GM23248 (cell line): ENCODE measurements at regions not wholly inside any gene's neighbourhood (a gene's known extent, or its start where the extent isn't known, plus 50 kb on each side); places are given as distances from the start of the nearest gene placed in this dataset.
A peak's percentile ranks its signal among the peaks of the same experiment; 100 is the strongest.

Source experiments
- DNase-seq: peaks from one replicate; pipeline ENCODE4 v3.0.0-alpha.2; 2015
- H2AFZ ChIP-seq: fragments of 200-600 bp; sonication (generic); 2 replicates; pipeline ENCODE4 v1.6.1; 2016; ENCODE audit warnings: antibody characterized with exemption
- H3F3A ChIP-seq: fragments of 200-600 bp; sonication (generic); 2 replicates; pipeline ENCODE4 v1.6.1; 2016; ENCODE audit warnings: mild to moderate bottlenecking, antibody characterized with exemption, mixed run types; ENCODE audit not compliant: insufficient read depth
- H3K27ac ChIP-seq: fragments of 200-600 bp; sonication (generic); 2 replicates; pipeline ENCODE4 v1.5.1; 2016; ENCODE audit warnings: mild to moderate bottlenecking
- H3K27me3 ChIP-seq: fragments of 200-600 bp; sonication (generic); replicated peaks from 2 replicates; pipeline ENCODE4 v1.6.1; 2016; ENCODE audit warnings: mild to moderate bottlenecking; ENCODE audit not compliant: insufficient read depth
- H3K36me3 ChIP-seq: fragments of 200-600 bp; sonication (generic); 2 replicates; pipeline ENCODE4 v1.6.1; 2016; ENCODE audit warnings: low read depth, mild to moderate bottlenecking
- H3K4me1 ChIP-seq: fragments of 200-600 bp; sonication (generic); 2 replicates; pipeline ENCODE4 v1.6.1; 2016; ENCODE audit warnings: mild to moderate bottlenecking; ENCODE audit not compliant: insufficient read depth
- H3K4me2 ChIP-seq: fragments of 200-600 bp; sonication (generic); one replicate; pipeline ENCODE4 v1.6.1; 2016; ENCODE audit warnings: mild to moderate bottlenecking; ENCODE audit not compliant: unreplicated experiment
- H3K4me3 ChIP-seq: fragments of 200-600 bp; sonication (generic); 2 replicates; pipeline ENCODE4 v1.5.1; 2016; ENCODE audit warnings: mild to moderate bottlenecking
- H3K79me2 ChIP-seq: fragments of 200-600 bp; sonication (generic); 2 replicates; pipeline ENCODE4 v1.6.1; 2016; ENCODE audit warnings: mild to moderate bottlenecking; ENCODE audit not compliant: insufficient read depth
- H3K9ac ChIP-seq: fragments of 200-600 bp; sonication (generic); 2 replicates; pipeline ENCODE4 v1.6.1; 2016; ENCODE audit warnings: mild to moderate bottlenecking
- H3K9me2 ChIP-seq: fragments of 200-600 bp; sonication (generic); 2 replicates; pipeline ENCODE4 v1.6.1; 2016; ENCODE audit warnings: mixed run types, mild to moderate bottlenecking, moderate library complexity; ENCODE audit not compliant: insufficient read depth
- H3K9me3 ChIP-seq: fragments of 200-600 bp; sonication (generic); one replicate; pipeline ENCODE4 v1.6.1; 2017; ENCODE audit warnings: low read depth
- H4K20me1 ChIP-seq: fragments of 200-600 bp; sonication (generic); 2 replicates; pipeline ENCODE4 v1.6.0; 2016; ENCODE audit not compliant: insufficient read depth
- EZH2 ChIP-seq: fragments of 200-600 bp; sonication (generic); IDR thresholded peaks from 2 replicates; pipeline ENCODE4 v1.6.1; 2018; ENCODE audit warnings: antibody characterized with exemption, mild to moderate bottlenecking; ENCODE audit not compliant: insufficient read depth, poor library complexity, severe bottlenecking
- EZH2phosphoT487 ChIP-seq: fragments of 200-600 bp; sonication (generic); IDR thresholded peaks from 2 replicates; pipeline ENCODE4 v1.6.1; 2018; ENCODE audit warnings: antibody characterized with exemption, moderate library complexity, mild to moderate bottlenecking, low read depth; ENCODE audit not compliant: insufficient read depth
- WGBS, 2 experiments: methylation state at CpG; one replicate each; pipeline ENCODE4 v1.1.6; 2015 to 2017; ENCODE audit warnings: low lambda C conversion rate in 2 of 2, low coverage in 1 of 2; ENCODE audit errors: missing lambda C conversion rate in 2 of 2; 5-methylcytosine and 5-hydroxymethylcytosine counted together
- in situ Hi-C: fragments of 300-500 bp; cut with MboI; formaldehyde crosslinking; loops from 2 replicates; pipeline ENCODE4 v1.15.0; 2020

DNA sequence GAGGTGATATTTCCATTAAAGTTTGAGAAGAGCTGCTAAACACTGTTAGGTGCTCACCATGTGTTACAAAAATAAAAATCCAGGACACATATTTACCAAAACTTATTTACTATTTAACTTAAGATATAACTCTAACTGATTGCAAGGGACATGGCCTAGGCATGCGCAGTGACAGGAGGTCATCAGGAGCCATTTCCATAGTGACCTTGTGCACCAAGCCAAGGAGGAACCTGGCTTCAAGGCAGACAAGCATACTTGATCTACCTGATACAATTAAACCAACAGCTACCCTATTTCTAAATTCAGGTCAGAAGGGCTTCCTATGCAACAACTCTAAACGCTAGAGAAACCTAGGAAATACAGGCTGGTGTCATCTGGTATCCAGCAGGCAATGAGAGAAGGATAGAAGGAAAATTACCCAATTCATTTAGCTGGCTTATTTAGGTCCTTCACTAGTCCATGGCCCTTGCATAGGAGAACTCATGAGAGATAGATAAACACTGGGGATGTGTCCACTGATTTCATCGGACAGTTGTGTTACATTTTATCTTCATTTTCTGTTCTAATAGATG lies 134.4 kb downstream of the FOXB1 start:
- Histone ChIP-seq H3K4me2 (no peak overlapping the region), H3K9me2 (no peaks in the 10 kb centered on the region; the same call in 1 of the 2 replicates), H3K4me3 (no peak overlapping the region), H3F3A (no peaks in the 10 kb centered on the region), H3K27me3 (no peaks in the 10 kb centered on the region), H3K79me2 (no peaks in the 10 kb centered on the region), H3K9me3 (no peaks in the 10 kb centered on the region), H3K9ac (no peak overlapping the region), H3K4me1 (peaks cover 14% of the 10 kb centered on the region), H2AFZ (no peak overlapping the region), H3K36me3 (no peaks in the 10 kb centered on the region), H3K27ac (no peak overlapping the region), H4K20me1 (no peaks in the 10 kb centered on the region)
- no peak for DNase-seq
- TF ChIP-seq EZH2 (no peak), EZH2phosphoT487 (no peak)
- WGBS, 2 experiments = 66 to 71% methylated on average over 3 of the region's 3 CpGs
- in situ Hi-C loops = no loop called here

DNA sequence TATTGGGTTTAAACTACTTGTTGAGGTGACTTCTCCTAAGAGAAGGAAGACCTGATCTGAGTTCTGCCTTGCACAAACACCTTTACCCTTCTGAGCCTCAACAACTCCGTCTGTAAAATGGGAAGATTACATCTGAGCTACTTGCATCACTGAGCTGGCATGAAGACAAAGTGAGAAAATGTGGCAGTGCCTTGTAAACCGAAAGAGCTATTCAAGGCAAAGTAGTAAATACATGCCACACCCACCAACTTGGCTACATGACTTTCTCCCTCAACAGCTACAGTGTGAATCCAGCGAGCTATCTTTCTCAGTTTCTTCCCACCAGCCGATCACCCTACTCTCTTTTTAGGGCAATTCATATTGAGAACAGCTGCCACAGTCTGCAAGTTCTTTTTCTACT lies 148.3 kb downstream of the FOXB1 start:
- TF ChIP-seq EZH2 (no peak), EZH2phosphoT487 (no peak)
- Histone ChIP-seq H3K4me2 (no peak overlapping the region), H3K79me2 (no peaks in the 10 kb centered on the region), H3K36me3 (no peaks in the 10 kb centered on the region), H3F3A (peaks cover 12% of the 10 kb centered on the region), H3K9ac (no peak overlapping the region), H3K9me2 (0 out of 2 replicates have a peak, but pooled peaks cover 3% of the 10 kb centered on the region), H3K4me3 (no peak overlapping the region), H3K27me3 (0 out of 2 replicates have a peak, but pooled peaks cover 4% of the 10 kb centered on the region), H2AFZ (no peak overlapping the region), H3K9me3 (no peaks in the 10 kb centered on the region), H3K4me1 (peaks cover 14% of the 10 kb centered on the region), H4K20me1 (no peaks in the 10 kb centered on the region), H3K27ac (no peak overlapping the region)
- no peak for DNase-seq
- WGBS, 2 experiments = 29 to 31% methylated on average over 4 of the region's 4 CpGs
- in situ Hi-C loops = no loop called here

DNA sequence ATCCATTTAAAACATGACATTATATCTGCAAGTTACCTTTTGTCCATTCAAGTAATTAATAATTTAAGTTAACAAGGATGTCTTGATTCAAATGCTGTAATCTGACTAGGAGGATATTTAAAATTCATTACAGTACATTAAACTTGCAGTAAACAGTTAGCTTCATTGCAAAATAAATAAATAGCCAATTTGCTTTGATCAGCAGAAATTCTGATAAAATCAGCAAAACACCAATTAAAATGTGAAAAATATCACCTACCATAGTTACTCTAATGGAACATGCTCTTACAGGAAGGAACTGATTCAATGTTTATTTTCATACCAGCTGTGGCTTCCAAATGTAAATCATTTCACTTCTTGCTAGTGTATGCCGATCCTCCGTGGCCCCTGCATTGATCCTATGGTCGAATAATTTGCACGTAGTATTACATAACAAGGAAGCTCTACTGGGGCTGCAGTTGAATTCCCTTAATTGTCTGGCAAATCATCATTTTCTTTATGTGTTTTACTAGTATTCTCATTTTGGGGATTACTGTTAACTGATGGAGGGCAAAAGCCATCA lies 150.7 kb downstream of the FOXB1 start:
- H3K9ac ChIP-seq = no peak overlapping the region
- WGBS, 2 experiments = 63 to 65% methylated on average over 4 of the region's 4 CpGs
- no peak overlapping the region for H3K27ac ChIP-seq
- no peaks in the 10 kb centered on the region for H3K79me2 ChIP-seq
- H3K4me3 ChIP-seq = peak overlapping the region; percentile 62; the same call in 1 of the 2 replicates
- no peaks in the 10 kb centered on the region for H4K20me1 ChIP-seq
- H3K4me1 ChIP-seq = peaks cover 14% of the 10 kb centered on the region
- no peaks in the 10 kb centered on the region for H3K9me3 ChIP-seq
- peaks cover 7% of the 10 kb centered on the region; the same call in 1 of the 2 replicates for H3K27me3 ChIP-seq
- no peaks in the 10 kb centered on the region for H3K36me3 ChIP-seq
- H3K9me2 ChIP-seq = no peaks in the 10 kb centered on the region
- H2AFZ ChIP-seq = peak overlapping the region; percentile 56; the same call in 1 of the 2 replicates
- no peak for DNase-seq
- TF ChIP-seq EZH2 (no peak), EZH2phosphoT487 (no peak)
- in situ Hi-C loops = no loop called here
- H3K4me2 ChIP-seq = peak overlapping the region; percentile 71
- peaks cover 12% of the 10 kb centered on the region for H3F3A ChIP-seq

DNA sequence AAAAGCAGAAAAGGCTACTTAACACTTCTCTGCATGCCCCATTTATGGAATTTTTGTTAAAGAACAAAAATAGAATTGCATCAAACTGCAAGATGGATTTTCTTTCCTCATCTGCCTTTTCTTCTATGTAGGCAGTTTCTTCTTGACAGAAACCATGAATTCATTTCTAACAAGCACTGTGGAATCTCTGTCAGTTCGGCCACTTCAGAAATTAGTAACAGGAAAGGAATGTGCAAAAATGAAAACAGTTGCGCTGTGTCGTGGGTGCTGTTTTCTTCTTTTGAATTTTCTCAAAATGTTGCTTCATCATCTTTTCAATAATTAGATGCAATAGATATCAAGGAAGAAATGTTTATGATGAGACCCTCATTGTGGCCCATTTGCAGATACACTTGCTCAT lies 151.6 kb downstream of the FOXB1 start:
- in situ Hi-C loops = no loop called here
- no peaks in the 10 kb centered on the region for H3K9me2 ChIP-seq
- peak overlapping the region; percentile 56 for H2AFZ ChIP-seq
- H4K20me1 ChIP-seq = no peaks in the 10 kb centered on the region
- H3K4me2 ChIP-seq = peak overlapping the region; percentile 71
- DNase-seq = peak; percentile 63
- no peaks in the 10 kb centered on the region for H3K9me3 ChIP-seq
- no peak for TF ChIP-seq EZH2
- TF ChIP-seq EZH2phosphoT487 = no peak
- no peak overlapping the region for H3K27ac ChIP-seq
- H3K4me1 ChIP-seq = peaks cover 14% of the 10 kb centered on the region
- no peaks in the 10 kb centered on the region for H3K36me3 ChIP-seq
- H3K79me2 ChIP-seq = no peaks in the 10 kb centered on the region
- H3F3A ChIP-seq = peaks cover 12% of the 10 kb centered on the region
- H3K27me3 ChIP-seq = peaks cover 15% of the 10 kb centered on the region; the same call in 1 of the 2 replicates
- WGBS, 2 experiments = 0 to 1% methylated on average over 3 of the region's 3 CpGs
- peak overlapping the region; percentile 5; the same call in 1 of the 2 replicates for H3K9ac ChIP-seq
- H3K4me3 ChIP-seq = peak overlapping the region; percentile 62
